B cell (primary cell): ENCODE measurements at regions not wholly inside any gene's neighbourhood (a gene's known extent, or its start where the extent isn't known, plus 50 kb on each side); places are given as distances from the start of the nearest gene placed in this dataset.

Experiments
- ATAC-seq: fragments of 200-7000 bp; cut with Tn5 transposase; one replicate; pipeline ENCODE4 v1.10.0; 2021; ENCODE audit warnings: low read depth, mild to moderate bottlenecking, moderate number of reproducible peaks, moderate library complexity
- CTCF ChIA-PET: fragments of 350-600 bp; sonication (Branson Sonifier 250); formaldehyde crosslinking; loops from one replicate; lab custom pipeline; 2021; ENCODE audit warnings: antibody characterized with exemption, inconsistent platforms; lab: Charles Lee
- POLR2A ChIA-PET: fragments of 350-600 bp; sonication (Branson Sonifier 250); formaldehyde crosslinking; loops from one replicate; lab custom pipeline; 2021; ENCODE audit warnings: antibody characterized with exemption; lab: Charles Lee
- DNase-seq: peaks from one replicate; pipeline ENCODE4 v3.0.0; 2013
- H2AFZ ChIP-seq: 2 replicates; pipeline ENCODE4 v1.6.1; 2012; ENCODE audit warnings: mild to moderate bottlenecking, low read depth, low read length; ENCODE audit not compliant: insufficient read depth, poor library complexity, severe bottlenecking
- H3K27ac ChIP-seq, 2 donors: 1 replicate in 1 of 2; 2 replicates in 1 of 2; pipeline ENCODE4 v1.5.1; 2012 to 2013; ENCODE audit warnings: low read length in 2 of 2, mild to moderate bottlenecking in 2 of 2, moderate library complexity in 1 of 2
- H3K27me3 ChIP-seq, 4 experiments: fragments of 200-600 bp in 1 of 4; sonication (generic) in 1 of 4; replicated peaks in 1 of 4; 1 replicate in 2 of 4; 2 replicates in 2 of 4; pipeline versions ENCODE4 v1.6.1 to v1.7.0; 2013 to 2016; ENCODE audit warnings: low read length in 3 of 4, mild to moderate bottlenecking in 2 of 4, mixed read lengths in 1 of 4, moderate library complexity in 1 of 4; ENCODE audit not compliant: insufficient read depth in 4 of 4, control insufficient read depth in 3 of 4; ENCODE audit errors: control extremely low read depth in 1 of 4
- H3K36me3 ChIP-seq, 2 experiments: replicated peaks in 1 of 2; 1 replicate in 1 of 2; 2 replicates in 1 of 2; pipeline versions ENCODE4 v1.6.1 to v1.7.1; 2013; ENCODE audit warnings: low read length in 1 of 2; ENCODE audit not compliant: insufficient read depth in 2 of 2, control insufficient read depth in 1 of 2; ENCODE audit errors: control extremely low read depth in 1 of 2, extremely low read depth in 1 of 2
- H3K4me1 ChIP-seq, 2 donors: fragments of 200-600 bp in 1 of 2; sonication (generic) in 1 of 2; 1 replicate in 1 of 2; 2 replicates in 1 of 2; pipeline versions ENCODE4 v1.5.1 to v1.6.1; 2013 to 2017; ENCODE audit warnings: low read length in 2 of 2; ENCODE audit not compliant: control insufficient read depth in 2 of 2, insufficient read depth in 2 of 2
- H3K4me2 ChIP-seq: replicated peaks from 2 replicates; pipeline ENCODE3; 2012; ENCODE audit warnings: mild to moderate bottlenecking, low read depth, low read length; ENCODE audit not compliant: poor library complexity, severe bottlenecking
- H3K4me3 ChIP-seq, 5 experiments: fragments of 200-600 bp in 1 of 5; sonication (generic) in 1 of 5; 1 replicate in 3 of 5; 2 replicates in 2 of 5; pipeline versions ENCODE4 v1.5.1 to v1.7.0; 2011 to 2016; ENCODE audit warnings: low read length in 4 of 5, mild to moderate bottlenecking in 4 of 5, low read depth in 2 of 5, control low read depth in 1 of 5, moderate library complexity in 1 of 5; ENCODE audit not compliant: insufficient read depth in 1 of 5; ENCODE audit errors: control extremely low read depth in 1 of 5, extremely low read depth in 1 of 5
- H3K79me2 ChIP-seq: fragments of 200-600 bp; sonication (generic); one replicate; pipeline ENCODE4 v1.6.0; 2016; ENCODE audit warnings: low read length; ENCODE audit not compliant: control insufficient read depth, insufficient read depth
- H3K9ac ChIP-seq: fragments of 200-600 bp; sonication (generic); 2 replicates; pipeline ENCODE4 v1.6.1; 2017; ENCODE audit warnings: mild to moderate bottlenecking, low read length, moderate library complexity
- H3K9me3 ChIP-seq, 3 donors: one replicate each; pipeline versions ENCODE4 v1.6.1 to v1.7.1; 2013; ENCODE audit warnings: low read length in 2 of 3; ENCODE audit not compliant: control insufficient read depth in 2 of 3, insufficient read depth in 1 of 3; ENCODE audit errors: control extremely low read depth in 1 of 3
- H4K20me1 ChIP-seq: 2 replicates; pipeline ENCODE4 v1.6.0; 2012; ENCODE audit warnings: mild to moderate bottlenecking, low read length; ENCODE audit not compliant: insufficient read depth, control insufficient read depth, poor library complexity, severe bottlenecking
- H3K27ac Mint-ChIP-seq: one replicate; pipeline ENCODE4 v1.8.0; 2021; ENCODE audit warnings: mixed read lengths
- H3K27me3 Mint-ChIP-seq: one replicate; pipeline ENCODE4 v1.8.0; 2021; ENCODE audit warnings: mixed read lengths
- H3K4me1 Mint-ChIP-seq: one replicate; pipeline ENCODE4 v1.8.0; 2021; ENCODE audit warnings: mixed read lengths
- H3K4me3 Mint-ChIP-seq: one replicate; pipeline ENCODE4 v1.8.0; 2021; ENCODE audit warnings: mixed read lengths
- H3K9me3 Mint-ChIP-seq: one replicate; pipeline ENCODE4 v1.8.0; 2022; ENCODE audit warnings: mixed read lengths; ENCODE audit not compliant: insufficient read depth
- CTCF ChIP-seq: fragments of 200-600 bp; IDR thresholded peaks from one replicate; pipeline ENCODE4 v1.8.0; 2022; ENCODE audit warnings: antibody characterized with exemption, mild to moderate bottlenecking
- EZH2 ChIP-seq: IDR thresholded peaks from 2 replicates; pipeline ENCODE4 v1.6.1; 2012; ENCODE audit warnings: borderline replicate concordance, low read depth, mild to moderate bottlenecking, moderate library complexity, low read length; ENCODE audit not compliant: insufficient read depth, poor library complexity, severe bottlenecking
- WGBS: methylation state at CpG from one replicate; pipeline ENCODE4 v1.1.5; 2013; ENCODE audit warnings: missing lambda C conversion rate; ENCODE audit not compliant: insufficient coverage; 5-methylcytosine and 5-hydroxymethylcytosine counted together
- intact Hi-C: fragments of 100-400 bp; cut with micrococcal nuclease; formaldehyde crosslinking; loops from one replicate; pipeline ENCODE4 v1.10.0; 2022

GRCh38 chr3:87982421-87982820, 76.4 kb downstream of the CGGBP1 start:
- no peaks in the 10 kb centered on the region for H3K4me1 ChIP-seq
- ATAC-seq, result no peak
- no peaks in the 10 kb centered on the region for H3K27me3 ChIP-seq
- no peaks in the 10 kb centered on the region for H3K79me2 ChIP-seq
- intact Hi-C loops, result no loop called here
- H3K4me3 Mint-ChIP-seq, result no peak overlapping the region
- no peak overlapping the region for H3K27ac Mint-ChIP-seq
- CTCF ChIA-PET, result interaction anchor here (1.0 to 1.3 kb wide), 2 partner anchors 19 to 21 kb away, joined by 3 to 4 read pairs; no protein-coding TSS in a partner anchor
- H3K4me3 ChIP-seq, result no peak overlapping the region
- no peaks in the 10 kb centered on the region for H3K9me3 Mint-ChIP-seq
- H3K9ac ChIP-seq, result no peak overlapping the region
- WGBS, result 79% methylated on average over 3 of the region's 3 CpGs
- POLR2A ChIA-PET, result no interaction called here
- no peak for DNase-seq
- H4K20me1 ChIP-seq, result no peaks in the 10 kb centered on the region
- H2AFZ ChIP-seq, result no peak overlapping the region
- no peak overlapping the region for H3K27ac ChIP-seq
- H3K27me3 Mint-ChIP-seq, result peaks cover 4% of the 10 kb centered on the region
- no peak overlapping the region for H3K4me2 ChIP-seq
- H3K9me3 ChIP-seq, result peaks cover 0 to 15% (median 0%) of the 10 kb centered on the region in 3 donors
- TF ChIP-seq EZH2 (no peak), CTCF (no peak)
- H3K36me3 ChIP-seq, result no peaks in the 10 kb centered on the region
- no peaks in the 10 kb centered on the region for H3K4me1 Mint-ChIP-seq

- no peak overlapping the region for H3K4me3 ChIP-seq
- POLR2A ChIA-PET, result no interaction called here
- no peak overlapping the region for H3K4me2 ChIP-seq
- no peaks in the 10 kb centered on the region for H3K9me3 Mint-ChIP-seq
- H3K4me3 Mint-ChIP-seq, result no peak overlapping the region
- no peaks in the 10 kb centered on the region for H3K36me3 ChIP-seq
- intact Hi-C loops, result no loop called here
- ATAC-seq, result no peak
- H3K27me3 ChIP-seq, result no peaks in the 10 kb centered on the region
- no peak overlapping the region for H2AFZ ChIP-seq
- H3K27me3 Mint-ChIP-seq, result peaks cover 4% of the 10 kb centered on the region
- 94% methylated on average over 4 of the region's 4 CpGs for WGBS
- H3K79me2 ChIP-seq, result no peaks in the 10 kb centered on the region
- DNase-seq, result no peak
- H3K9ac ChIP-seq, result no peak overlapping the region
- no peaks in the 10 kb centered on the region for H4K20me1 ChIP-seq
- H3K4me1 Mint-ChIP-seq, result no peaks in the 10 kb centered on the region
- CTCF ChIA-PET, result no interaction called here
- no peaks in the 10 kb centered on the region for H3K4me1 ChIP-seq
- H3K27ac Mint-ChIP-seq, result no peak overlapping the region
- TF ChIP-seq EZH2, result no peak
- no peak for TF ChIP-seq CTCF
- H3K27ac ChIP-seq, result no peak overlapping the region
- peaks cover 0 to 15% (median 0%) of the 10 kb centered on the region in 3 donors for H3K9me3 ChIP-seq
Measured at GRCh38 chr3:87979527-87979926, 79.3 kb downstream of the CGGBP1 start.
